Gastroesophageal sphincter (tissue), 4 donors: ENCODE measurements at regions not wholly inside any gene's neighbourhood (a gene's known extent, or its start where the extent isn't known, plus 50 kb on each side); places are given as distances from the start of the nearest gene placed in this dataset.

Experiments
- ATAC-seq: fragments of 150-250 bp; one replicate; pipeline ENCODE4 v1.9.1; 2016; ENCODE audit warnings: mild to moderate bottlenecking, moderate library complexity
- H3K27ac ChIP-seq, 4 donors: fragments of 200-600 bp; sonication (generic) in 3 of 4; 1 replicate in 3 of 4; 2 replicates in 1 of 4; pipeline ENCODE4 v1.5.1; 2016 to 2019
- H3K27me3 ChIP-seq: fragments of 200-600 bp; sonication (generic); one replicate; pipeline ENCODE4 v1.5.1; 2019
- H3K36me3 ChIP-seq, 2 donors: fragments of 200-600 bp; sonication (generic); one replicate each; pipeline ENCODE4 v1.5.1; 2019; ENCODE audit warnings: control low read depth in 1 of 2
- H3K4me1 ChIP-seq, 3 donors: fragments of 200-600 bp; sonication (generic); 1 replicate in 2 of 3; 2 replicates in 1 of 3; pipeline ENCODE4 v1.5.1; 2016 to 2019; ENCODE audit warnings: control low read depth in 2 of 3
- H3K4me3 ChIP-seq, 2 donors: fragments of 200-600 bp; sonication (generic); one replicate each; pipeline ENCODE4 v1.5.1; 2019; ENCODE audit warnings: mild to moderate bottlenecking in 1 of 2, moderate library complexity in 1 of 2
- H3K9me3 ChIP-seq, 3 donors: fragments of 200-600 bp; sonication (generic); one replicate each; pipeline ENCODE4 v1.5.1; 2017 to 2019; ENCODE audit warnings: control low read depth in 2 of 3
- EP300 ChIP-seq: sonication (generic); formaldehyde crosslinking; IDR thresholded peaks from one replicate; pipeline ENCODE4 v1.6.1; 2017; ENCODE audit warnings: antibody characterized with exemption, mild to moderate bottlenecking
- POLR2A ChIP-seq, 2 donors: fragments of 450-650 bp; IDR thresholded peaks; one replicate each; pipeline ENCODE4 v1.6.1; 2017; ENCODE audit warnings: antibody characterized with exemption in 2 of 2, mild to moderate bottlenecking in 2 of 2, moderate library complexity in 1 of 2
- POLR2AphosphoS5 ChIP-seq: sonication (generic); formaldehyde crosslinking; IDR thresholded peaks from one replicate; pipeline ENCODE4 v1.6.1; 2017; ENCODE audit warnings: antibody characterized with exemption
- WGBS, 2 donors: methylation state at CpG; one replicate each; pipeline ENCODE4 v1.1.5; 2018; ENCODE audit warnings: low coverage in 1 of 2; 5-methylcytosine and 5-hydroxymethylcytosine counted together
- TF ChIP-seq, protein P1 (sequence below), 4 experiments: fragments of 200-600 bp in 2 of 4; fragments of 450-650 bp in 2 of 4; sonication (generic) in 1 of 4; IDR thresholded peaks; one replicate each; pipeline ENCODE4 v1.5.1; 2017 to 2019; ENCODE audit warnings: antibody characterized with exemption in 4 of 4, mild to moderate bottlenecking in 2 of 4, moderate library complexity in 2 of 4

DNA sequence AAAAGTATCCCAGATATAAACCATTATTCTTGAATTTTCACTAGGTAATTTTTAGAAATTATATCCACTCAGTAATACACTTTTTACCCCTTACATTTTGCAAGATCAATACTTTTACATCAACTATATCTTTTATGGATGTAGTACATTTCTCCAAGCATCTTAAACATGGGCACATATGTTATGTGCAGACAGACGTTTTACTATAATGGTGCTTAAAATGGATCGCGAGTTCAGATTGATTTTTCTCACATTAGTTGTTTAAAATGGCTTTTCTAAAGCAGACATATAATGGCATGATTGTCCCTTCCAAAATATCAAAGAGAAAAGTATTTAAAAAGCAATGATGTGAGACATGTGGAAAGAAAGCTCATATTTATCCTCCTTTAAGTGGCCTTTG, 786.1 kb downstream of the PDHA2 start:
- H3K9me3 ChIP-seq: no peaks in the 10 kb centered on the region
- H3K4me1 ChIP-seq: no peaks in the 10 kb centered on the region
- H3K27ac ChIP-seq: no peak overlapping the region
- no peak for ATAC-seq
- TF ChIP-seq POLR2AphosphoS5: no peak
- no peak for TF ChIP-seq POLR2A (IDR thresholded peaks at IDR 0.05)
- TF ChIP-seq, protein P1, sequence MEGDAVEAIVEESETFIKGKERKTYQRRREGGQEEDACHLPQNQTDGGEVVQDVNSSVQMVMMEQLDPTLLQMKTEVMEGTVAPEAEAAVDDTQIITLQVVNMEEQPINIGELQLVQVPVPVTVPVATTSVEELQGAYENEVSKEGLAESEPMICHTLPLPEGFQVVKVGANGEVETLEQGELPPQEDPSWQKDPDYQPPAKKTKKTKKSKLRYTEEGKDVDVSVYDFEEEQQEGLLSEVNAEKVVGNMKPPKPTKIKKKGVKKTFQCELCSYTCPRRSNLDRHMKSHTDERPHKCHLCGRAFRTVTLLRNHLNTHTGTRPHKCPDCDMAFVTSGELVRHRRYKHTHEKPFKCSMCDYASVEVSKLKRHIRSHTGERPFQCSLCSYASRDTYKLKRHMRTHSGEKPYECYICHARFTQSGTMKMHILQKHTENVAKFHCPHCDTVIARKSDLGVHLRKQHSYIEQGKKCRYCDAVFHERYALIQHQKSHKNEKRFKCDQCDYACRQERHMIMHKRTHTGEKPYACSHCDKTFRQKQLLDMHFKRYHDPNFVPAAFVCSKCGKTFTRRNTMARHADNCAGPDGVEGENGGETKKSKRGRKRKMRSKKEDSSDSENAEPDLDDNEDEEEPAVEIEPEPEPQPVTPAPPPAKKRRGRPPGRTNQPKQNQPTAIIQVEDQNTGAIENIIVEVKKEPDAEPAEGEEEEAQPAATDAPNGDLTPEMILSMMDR (IDR thresholded peaks at IDR 0.05): no peak
- TF ChIP-seq EP300: no peak
- 69 to 73% methylated on average over 3 of the region's 3 CpGs for WGBS, 2 donors
- H3K4me3 ChIP-seq: no peak overlapping the region
- H3K36me3 ChIP-seq: no peaks in the 10 kb centered on the region
- H3K27me3 ChIP-seq: no peaks in the 10 kb centered on the region

DNA sequence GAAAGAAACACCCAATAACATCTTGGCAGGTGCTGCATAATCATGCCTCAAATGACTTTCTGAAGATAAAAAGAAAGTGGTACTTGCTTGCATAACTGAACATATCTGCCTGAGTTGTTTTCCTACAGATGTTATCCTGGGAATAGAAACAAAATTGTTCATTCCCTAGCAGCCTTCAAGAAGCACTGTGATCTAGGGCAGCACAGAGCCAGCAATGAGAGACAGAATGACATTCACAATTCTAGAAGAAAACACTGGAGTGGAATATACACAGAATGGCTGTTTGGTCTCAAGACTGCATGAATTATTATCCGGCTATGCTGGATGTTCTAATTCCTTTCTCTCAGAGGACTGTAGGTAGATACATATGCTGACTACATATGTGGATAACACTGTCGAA, 790.9 kb downstream of the PDHA2 start:
- 68 to 83% methylated on average over 2 of the region's 2 CpGs for WGBS, 2 donors

DNA sequence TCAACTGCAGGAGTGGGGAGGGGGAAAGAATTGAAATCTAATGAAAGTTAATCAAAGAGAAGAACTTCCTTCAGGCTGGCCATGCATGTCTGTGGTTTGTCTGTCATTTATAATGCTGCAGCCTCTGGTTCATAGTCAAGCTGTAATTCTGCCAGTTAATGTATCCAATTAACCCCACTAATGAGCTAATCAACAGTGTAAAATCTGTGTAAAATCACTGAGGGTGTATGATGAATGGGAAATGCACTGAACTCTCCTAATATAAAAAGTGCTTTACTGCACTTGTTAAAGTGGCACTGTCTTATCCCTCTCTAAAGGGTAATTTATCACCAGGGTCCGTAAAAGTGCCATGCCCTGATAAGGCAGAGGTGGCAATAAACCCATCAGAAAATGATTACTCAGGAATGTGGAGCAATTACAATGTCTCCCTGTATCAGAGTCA, 798.1 kb downstream of the PDHA2 start:
- Histone ChIP-seq H3K9me3 (no peaks in the 10 kb centered on the region), H3K27ac (no peak overlapping the region), H3K4me1 (no peaks in the 10 kb centered on the region), H3K27me3 (no peaks in the 10 kb centered on the region), H3K4me3 (no peak overlapping the region), H3K36me3 (no peaks in the 10 kb centered on the region)
- no peak for ATAC-seq
- TF ChIP-seq POLR2AphosphoS5 (no peak), EP300 (no peak), POLR2A (IDR thresholded peaks at IDR 0.05) (no peak)
- TF ChIP-seq, protein P1 (IDR thresholded peaks at IDR 0.05): no peak
- WGBS, 2 donors: 25 to 60% methylated on average over 1 of the region's 1 CpG

More for the DNA sequence above, 790.9 kb downstream of the PDHA2 start:
- TF ChIP-seq POLR2A (IDR thresholded peaks at IDR 0.05) (no peak), EP300 (no peak), POLR2AphosphoS5 (no peak)
- TF ChIP-seq, protein P1 (IDR thresholded peaks at IDR 0.05): no peak
- Histone ChIP-seq H3K4me1 (no peaks in the 10 kb centered on the region), H3K9me3 (no peaks in the 10 kb centered on the region), H3K36me3 (no peaks in the 10 kb centered on the region), H3K27ac (no peak overlapping the region), H3K27me3 (no peaks in the 10 kb centered on the region), H3K4me3 (no peak overlapping the region)
- ATAC-seq: no peak

DNA sequence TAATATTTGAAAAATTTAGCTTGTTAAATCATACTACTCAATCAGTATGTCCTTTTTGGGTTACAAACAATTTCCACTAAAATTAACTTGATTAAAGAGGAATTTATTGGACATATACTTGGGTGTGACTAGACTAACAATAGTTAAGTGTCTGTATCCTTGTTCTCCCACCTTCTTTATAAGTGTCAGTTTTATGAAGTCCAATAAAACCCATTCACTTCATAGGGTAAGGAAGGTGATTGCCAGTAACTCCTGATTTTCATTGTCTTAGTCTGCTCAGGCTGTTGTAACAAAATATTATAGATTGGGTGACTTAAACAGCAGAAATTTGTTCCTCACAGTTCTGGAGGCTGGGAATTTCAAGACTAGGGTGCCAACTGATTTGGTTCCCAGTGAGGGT, 800.0 kb downstream of the PDHA2 start:
- TF ChIP-seq, protein P1 (IDR thresholded peaks at IDR 0.05): no peak
- TF ChIP-seq POLR2A (IDR thresholded peaks at IDR 0.05) (no peak), POLR2AphosphoS5 (no peak), EP300 (no peak)
- Histone ChIP-seq H3K36me3 (no peaks in the 10 kb centered on the region), H3K9me3 (no peaks in the 10 kb centered on the region), H3K27ac (no peak overlapping the region), H3K4me3 (no peak overlapping the region), H3K27me3 (no peaks in the 10 kb centered on the region), H3K4me1 (no peaks in the 10 kb centered on the region)
- no peak for ATAC-seq

DNA sequence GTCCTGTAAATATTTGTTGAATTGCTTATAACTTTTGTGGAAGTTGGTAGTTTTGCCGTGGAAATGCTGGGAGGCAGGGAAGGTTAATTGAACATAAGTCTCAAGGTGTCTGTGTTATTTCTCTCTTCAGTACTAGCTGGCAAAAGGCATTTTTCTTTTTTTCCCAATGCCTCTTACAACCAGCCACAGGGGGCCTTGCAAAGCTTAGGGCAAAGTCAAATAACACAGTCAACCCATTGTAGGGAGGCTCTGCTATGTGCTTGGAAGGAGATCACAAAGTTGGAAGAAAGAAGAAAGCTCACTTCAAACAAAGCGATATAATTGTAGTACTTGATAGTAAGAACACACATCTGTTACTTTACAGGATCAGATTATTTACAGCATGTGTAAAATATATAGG, 802.6 kb downstream of the PDHA2 start:
- no peak for ATAC-seq
- Histone ChIP-seq H3K4me3 (no peak overlapping the region), H3K36me3 (no peaks in the 10 kb centered on the region), H3K27ac (no peak overlapping the region), H3K4me1 (no peaks in the 10 kb centered on the region), H3K9me3 (no peaks in the 10 kb centered on the region), H3K27me3 (no peaks in the 10 kb centered on the region)
- TF ChIP-seq, protein P1 (IDR thresholded peaks at IDR 0.05): no peak
- no peak for TF ChIP-seq POLR2A (IDR thresholded peaks at IDR 0.05)
- TF ChIP-seq EP300: no peak
- TF ChIP-seq POLR2AphosphoS5: no peak
- WGBS, 2 donors: 51 to 69% methylated on average over 2 of the region's 2 CpGs
